ENCODE measurements at regions not wholly inside any gene's neighbourhood (a gene's known extent, or its start where the extent isn't known, plus 50 kb on each side); places are given as distances from the start of the nearest gene placed in this dataset.

GRCh38 chr7:45363669-45364068, 206.1 kb downstream of the RAMP3 start:
- H3K4me1 Mint-ChIP-seq: no peaks in the 10 kb centered on the region
- Histone ChIP-seq H3K4me3 (replicated peaks in 1 of 3; ENCODE audit: low read depth in 2 of 3, low read length in 3 of 3) (no peak overlapping the region), H3K4me2 (replicated peaks; ENCODE audit: extremely low read depth, low read length, poor library complexity, severe bottlenecking) (no peak overlapping the region), H2AFZ (ENCODE audit: insufficient read depth, low read depth, low read length, poor library complexity, severe bottlenecking) (no peak overlapping the region), H3K4me1 (ENCODE audit: control insufficient read depth in 1 of 2, insufficient read depth in 2 of 2, low read length in 2 of 2) (no peaks in the 10 kb centered on the region), H3K9me3 (replicated peaks in 1 of 2; ENCODE audit: control insufficient read depth in 1 of 2, insufficient read depth in 1 of 2, low read length in 2 of 2) (no peaks in the 10 kb centered on the region), H3K79me2 (ENCODE audit: insufficient read depth, low read length) (no peaks in the 10 kb centered on the region), H3K27ac (ENCODE audit: low read depth in 1 of 2, low read length in 2 of 2) (no peak overlapping the region), H3K9ac (ENCODE audit: insufficient read depth, low read length, poor library complexity, severe bottlenecking) (no peak overlapping the region), H3K27me3 (ENCODE audit: control insufficient read depth in 2 of 2, insufficient read depth in 2 of 2, low read length in 2 of 2) (no peaks in the 10 kb centered on the region), H3K36me3 (replicated peaks in 1 of 2; ENCODE audit: control insufficient read depth in 1 of 2, insufficient read depth in 2 of 2, low read length in 2 of 2) (no peaks in the 10 kb centered on the region), H4K20me1 (ENCODE audit: insufficient read depth, low read length) (no peaks in the 10 kb centered on the region)
- 55% methylated on average over 7 of the region's 7 CpGs for WGBS (ENCODE audit: insufficient coverage)
- H3K9me3 Mint-ChIP-seq: peaks cover 0 to 3% (median 0%) of the 10 kb centered on the region in 7 donors
- no peak overlapping the region for H3K4me3 Mint-ChIP-seq
- intact Hi-C loops (cut with micrococcal nuclease): no loop called here
- H3K36me3 Mint-ChIP-seq: no peaks in the 10 kb centered on the region
- peaks cover 0 to 2% (median 2%) of the 10 kb centered on the region in 3 donors for H3K27me3 Mint-ChIP-seq (ENCODE audit: low read depth in 3 of 3)
- H3K27ac Mint-ChIP-seq: no peak overlapping the region
- no peak for TF ChIP-seq CTCF (IDR thresholded peaks at IDR 0.05)
- no peak for DNase-seq

- Mint-ChIP-seq H3K27me3 (ENCODE audit: low read depth in 3 of 3) (peaks cover 0 to 2% (median 2%) of the 10 kb centered on the region in 3 donors), H3K36me3 (no peaks in the 10 kb centered on the region), H3K4me1 (no peaks in the 10 kb centered on the region), H3K9me3 (peaks cover 0 to 2% (median 0%) of the 10 kb centered on the region in 7 donors), H3K4me3 (no peak overlapping the region), H3K27ac (no peak overlapping the region)
- H3K36me3 ChIP-seq (replicated peaks in 1 of 2; ENCODE audit: control insufficient read depth in 1 of 2, insufficient read depth in 2 of 2, low read length in 2 of 2): no peaks in the 10 kb centered on the region
- no peak overlapping the region for H3K4me2 ChIP-seq (replicated peaks; ENCODE audit: extremely low read depth, low read length, poor library complexity, severe bottlenecking)
- intact Hi-C loops (cut with micrococcal nuclease): no loop called here
- WGBS (ENCODE audit: insufficient coverage): 93% methylated on average over 3 of the region's 4 CpGs
- no peak overlapping the region for H3K4me3 ChIP-seq (replicated peaks in 1 of 3; ENCODE audit: low read depth in 2 of 3, low read length in 3 of 3)
- H3K79me2 ChIP-seq (ENCODE audit: insufficient read depth, low read length): no peaks in the 10 kb centered on the region
- no peak overlapping the region for H3K9ac ChIP-seq (ENCODE audit: insufficient read depth, low read length, poor library complexity, severe bottlenecking)
- no peak for DNase-seq
- H3K4me1 ChIP-seq (ENCODE audit: control insufficient read depth in 1 of 2, insufficient read depth in 2 of 2, low read length in 2 of 2): no peaks in the 10 kb centered on the region
- no peaks in the 10 kb centered on the region for H3K9me3 ChIP-seq (replicated peaks in 1 of 2; ENCODE audit: control insufficient read depth in 1 of 2, insufficient read depth in 1 of 2, low read length in 2 of 2)
- H3K27me3 ChIP-seq (ENCODE audit: control insufficient read depth in 2 of 2, insufficient read depth in 2 of 2, low read length in 2 of 2): no peaks in the 10 kb centered on the region
- H3K27ac ChIP-seq (ENCODE audit: low read depth in 1 of 2, low read length in 2 of 2): no peak overlapping the region
- H2AFZ ChIP-seq (ENCODE audit: insufficient read depth, low read depth, low read length, poor library complexity, severe bottlenecking): no peak overlapping the region
- H4K20me1 ChIP-seq (ENCODE audit: insufficient read depth, low read length): no peaks in the 10 kb centered on the region
- no peak for TF ChIP-seq CTCF (IDR thresholded peaks at IDR 0.05)
Measured at GRCh38 chr7:45365341-45365740, 207.8 kb downstream of the RAMP3 start.
